Vagina (tissue), 2 donors: ENCODE measurements at regions not wholly inside any gene's neighbourhood (a gene's known extent, or its start where the extent isn't known, plus 50 kb on each side); places are given as distances from the start of the nearest gene placed in this dataset.

Source experiments
- DNase-seq, 2 donors: peaks; one replicate each; pipeline ENCODE4 v3.0.0-alpha.2; 2017; ENCODE audit errors: extremely low spot score in 2 of 2
- H3K27ac ChIP-seq: fragments of 200-600 bp; sonication (generic); one replicate; pipeline ENCODE4 v1.5.1; 2019
- H3K27me3 ChIP-seq: fragments of 200-600 bp; sonication (generic); one replicate; pipeline ENCODE4 v1.5.1; 2019
- H3K36me3 ChIP-seq, 2 donors: fragments of 200-600 bp; sonication (generic); one replicate each; pipeline ENCODE4 v1.5.1; 2017 to 2019
- H3K4me1 ChIP-seq: fragments of 200-600 bp; sonication (generic); one replicate; pipeline ENCODE4 v1.5.1; 2019
- H3K4me3 ChIP-seq, 2 donors: fragments of 200-600 bp; sonication (generic); 1 replicate in 1 of 2; 2 replicates in 1 of 2; pipeline ENCODE4 v1.5.1; 2016 to 2019
- H3K9me3 ChIP-seq: fragments of 200-600 bp; sonication (generic); one replicate; pipeline ENCODE4 v1.5.1; 2019
- POLR2A ChIP-seq, 2 donors: fragments of 450-650 bp; IDR thresholded peaks; one replicate each; pipeline ENCODE4 v1.6.1; 2017; ENCODE audit warnings: antibody characterized with exemption in 2 of 2, mild to moderate bottlenecking in 2 of 2, moderate library complexity in 2 of 2
- POLR2AphosphoS5 ChIP-seq, 2 donors: sonication (generic); formaldehyde crosslinking; IDR thresholded peaks; one replicate each; pipeline ENCODE4 v1.9.0; 2017; ENCODE audit warnings: antibody characterized with exemption in 2 of 2, mild to moderate bottlenecking in 2 of 2, low read depth in 1 of 2; ENCODE audit not compliant: insufficient read depth in 1 of 2
- intact Hi-C: fragments of 100-400 bp; cut with DNase I; formaldehyde crosslinking; loops from one replicate; pipeline ENCODE4 v1.15.1; 2023
- TF ChIP-seq, protein P1 (sequence below), 3 experiments: fragments of 450-650 bp in 2 of 3; fragments of 200-600 bp in 1 of 3; sonication (generic) in 1 of 3; IDR thresholded peaks; one replicate each; pipeline ENCODE4 v1.5.1; 2017 to 2019; ENCODE audit warnings: antibody characterized with exemption in 3 of 3, mild to moderate bottlenecking in 2 of 3, moderate library complexity in 2 of 3

GRCh38 chr16:47848421-47849109, 307.2 kb downstream of the ABCC12 start:
- H3K27ac ChIP-seq: no peak overlapping the region
- no peak for DNase-seq
- TF ChIP-seq POLR2A (IDR thresholded peaks at IDR 0.05): no peak
- TF ChIP-seq, protein P1, sequence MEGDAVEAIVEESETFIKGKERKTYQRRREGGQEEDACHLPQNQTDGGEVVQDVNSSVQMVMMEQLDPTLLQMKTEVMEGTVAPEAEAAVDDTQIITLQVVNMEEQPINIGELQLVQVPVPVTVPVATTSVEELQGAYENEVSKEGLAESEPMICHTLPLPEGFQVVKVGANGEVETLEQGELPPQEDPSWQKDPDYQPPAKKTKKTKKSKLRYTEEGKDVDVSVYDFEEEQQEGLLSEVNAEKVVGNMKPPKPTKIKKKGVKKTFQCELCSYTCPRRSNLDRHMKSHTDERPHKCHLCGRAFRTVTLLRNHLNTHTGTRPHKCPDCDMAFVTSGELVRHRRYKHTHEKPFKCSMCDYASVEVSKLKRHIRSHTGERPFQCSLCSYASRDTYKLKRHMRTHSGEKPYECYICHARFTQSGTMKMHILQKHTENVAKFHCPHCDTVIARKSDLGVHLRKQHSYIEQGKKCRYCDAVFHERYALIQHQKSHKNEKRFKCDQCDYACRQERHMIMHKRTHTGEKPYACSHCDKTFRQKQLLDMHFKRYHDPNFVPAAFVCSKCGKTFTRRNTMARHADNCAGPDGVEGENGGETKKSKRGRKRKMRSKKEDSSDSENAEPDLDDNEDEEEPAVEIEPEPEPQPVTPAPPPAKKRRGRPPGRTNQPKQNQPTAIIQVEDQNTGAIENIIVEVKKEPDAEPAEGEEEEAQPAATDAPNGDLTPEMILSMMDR (IDR thresholded peaks at IDR 0.05): no peak
- intact Hi-C loops: no loop called here
- H3K4me1 ChIP-seq: peaks cover 9% of the 10 kb centered on the region
- H3K9me3 ChIP-seq: no peaks in the 10 kb centered on the region
- H3K36me3 ChIP-seq: no peaks in the 10 kb centered on the region
- no peak overlapping the region for H3K4me3 ChIP-seq
- H3K27me3 ChIP-seq: no peaks in the 10 kb centered on the region

- intact Hi-C loops: no loop called here
- Histone ChIP-seq H3K27me3 (no peaks in the 10 kb centered on the region), H3K27ac (no peak overlapping the region), H3K4me1 (peaks cover 9% of the 10 kb centered on the region), H3K9me3 (no peaks in the 10 kb centered on the region), H3K4me3 (no peak overlapping the region), H3K36me3 (no peaks in the 10 kb centered on the region)
- TF ChIP-seq POLR2AphosphoS5 (IDR thresholded peaks at IDR 0.05; ENCODE audit: insufficient read depth in 1 of 2, low read depth in 1 of 2) (no peak), POLR2A (IDR thresholded peaks at IDR 0.05) (no peak)
- TF ChIP-seq, protein P1 (IDR thresholded peaks at IDR 0.05): no peak
- no peak for DNase-seq
Measured at GRCh38 chr16:47847220-47847970, 308.4 kb downstream of the ABCC12 start.

DNA sequence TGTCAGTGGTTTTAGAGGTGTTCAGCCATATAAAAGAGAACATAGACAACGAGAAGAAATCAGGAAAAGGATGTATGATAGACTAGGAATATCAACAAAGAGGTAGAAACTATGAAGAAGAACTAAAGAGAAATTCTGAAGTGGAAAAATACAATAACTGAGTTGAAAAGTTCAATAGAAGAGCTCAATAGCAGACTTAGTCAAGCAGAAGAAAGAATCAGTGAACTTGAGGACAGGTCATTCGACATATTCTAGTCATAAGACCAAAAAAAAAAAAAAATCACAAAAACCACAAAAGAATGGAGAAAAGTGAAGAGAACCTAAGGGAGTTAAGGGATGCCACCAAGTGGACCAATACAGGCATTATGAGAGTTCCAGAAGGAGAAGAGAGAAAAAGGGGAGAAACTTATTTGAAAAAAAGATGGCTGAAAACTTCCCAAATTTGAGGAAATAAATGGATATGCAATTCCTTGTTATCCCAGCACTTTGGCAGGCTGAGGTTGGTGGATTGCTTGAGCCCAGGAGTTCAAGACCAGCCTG, 321.2 kb downstream of the ABCC12 start:
- TF ChIP-seq POLR2A (IDR thresholded peaks at IDR 0.05) (no peak), POLR2AphosphoS5 (IDR thresholded peaks at IDR 0.05; ENCODE audit: insufficient read depth in 1 of 2, low read depth in 1 of 2) (no peak)
- TF ChIP-seq, protein P1 (IDR thresholded peaks at IDR 0.05): no peak
- H3K4me3 ChIP-seq: no peak overlapping the region
- H3K27me3 ChIP-seq: no peaks in the 10 kb centered on the region
- no peak for DNase-seq
- intact Hi-C loops: no loop called here
- no peaks in the 10 kb centered on the region for H3K4me1 ChIP-seq
- H3K36me3 ChIP-seq: no peaks in the 10 kb centered on the region
- H3K27ac ChIP-seq: no peak overlapping the region
- peaks cover 4% of the 10 kb centered on the region for H3K9me3 ChIP-seq

GRCh38 chr16:47833771-47834170, 322.0 kb downstream of the ABCC12 start:
- Histone ChIP-seq H3K4me1 (no peaks in the 10 kb centered on the region), H3K27me3 (no peaks in the 10 kb centered on the region), H3K27ac (no peak overlapping the region), H3K4me3 (no peak overlapping the region), H3K36me3 (no peaks in the 10 kb centered on the region), H3K9me3 (peaks cover 4% of the 10 kb centered on the region)
- TF ChIP-seq POLR2AphosphoS5 (IDR thresholded peaks at IDR 0.05; ENCODE audit: insufficient read depth in 1 of 2, low read depth in 1 of 2): no peak
- TF ChIP-seq, protein P1 (IDR thresholded peaks at IDR 0.05): no peak
- intact Hi-C loops: no loop called here
- no peak for DNase-seq
